Hematopoietic multipotent progenitor cell treated with erythropoietin and hydrocortisone succinate and interleukin-3 and kit ligand, for 6 days (in vitro differentiated cells): ENCODE measurements at regions not wholly inside any gene's neighbourhood (a gene's known extent, or its start where the extent isn't known, plus 50 kb on each side); places are given as distances from the start of the nearest gene placed in this dataset.
A peak's percentile ranks its signal among the peaks of the same experiment; 100 is the strongest.

Experiments
- DNase-seq: peaks from one replicate; pipeline ENCODE4 v3.0.0-alpha.2; 2015

DNA sequence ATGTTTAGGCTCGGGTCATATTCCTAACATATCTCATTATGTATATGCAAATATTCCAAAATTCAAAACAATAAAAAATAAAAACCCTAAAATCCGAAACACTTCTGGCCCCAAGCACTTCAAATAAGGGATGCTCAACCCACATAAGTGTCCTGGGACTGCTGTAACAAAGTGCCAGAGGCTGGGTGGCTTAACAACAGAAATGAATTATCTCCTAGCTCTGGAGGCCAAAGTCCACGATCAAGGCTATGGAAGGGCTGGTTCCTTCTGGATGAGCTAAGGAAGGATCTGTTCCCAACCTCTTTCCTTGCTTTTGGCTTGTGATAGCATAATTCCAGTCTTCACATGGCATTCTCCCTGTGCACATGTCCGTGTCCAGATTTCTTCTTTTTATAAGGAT, 181.6 kb upstream of the NFE2L3 start:
- DNase-seq = no peak

DNA sequence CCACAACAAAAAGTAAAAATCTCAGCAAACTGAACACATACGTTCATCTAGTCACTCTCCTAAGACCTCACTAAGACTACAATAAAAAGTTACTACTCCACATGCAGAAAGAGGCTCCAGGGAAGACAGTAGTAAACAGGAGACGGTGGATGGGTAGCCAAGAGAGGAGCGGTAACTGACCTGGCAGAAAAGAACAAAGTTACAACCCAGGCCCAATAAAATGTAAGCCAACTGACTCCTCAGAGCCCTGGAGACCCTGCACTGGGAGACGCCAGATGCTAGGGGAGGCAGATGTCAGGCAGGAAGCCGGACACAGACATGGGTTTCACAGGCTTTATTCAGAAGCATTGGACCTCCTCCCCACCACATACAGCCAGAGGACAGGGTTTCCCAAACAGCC, 181.1 kb upstream of the NFE2L3 start:
- no peak for DNase-seq

DNA sequence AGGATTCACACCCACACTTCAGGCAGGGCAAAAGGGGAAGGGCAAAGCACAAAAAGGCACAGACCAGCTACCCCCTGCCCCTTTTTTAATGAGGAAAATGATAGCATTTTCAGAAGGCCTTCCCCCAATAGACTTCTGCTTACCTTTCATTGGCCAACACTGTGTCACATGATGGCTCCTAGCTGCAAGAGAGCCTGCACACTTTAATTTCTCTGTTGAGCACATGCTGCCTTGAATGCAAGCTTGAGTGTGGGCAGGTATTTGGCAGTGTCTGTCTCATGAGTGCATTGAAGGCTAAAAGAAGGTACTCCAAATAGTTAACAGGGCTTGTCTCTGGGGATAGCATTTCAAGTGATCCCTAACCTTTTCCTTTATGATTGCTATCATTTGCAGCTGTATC, 175.4 kb upstream of the NFE2L3 start:
- DNase-seq = no peak

DNA sequence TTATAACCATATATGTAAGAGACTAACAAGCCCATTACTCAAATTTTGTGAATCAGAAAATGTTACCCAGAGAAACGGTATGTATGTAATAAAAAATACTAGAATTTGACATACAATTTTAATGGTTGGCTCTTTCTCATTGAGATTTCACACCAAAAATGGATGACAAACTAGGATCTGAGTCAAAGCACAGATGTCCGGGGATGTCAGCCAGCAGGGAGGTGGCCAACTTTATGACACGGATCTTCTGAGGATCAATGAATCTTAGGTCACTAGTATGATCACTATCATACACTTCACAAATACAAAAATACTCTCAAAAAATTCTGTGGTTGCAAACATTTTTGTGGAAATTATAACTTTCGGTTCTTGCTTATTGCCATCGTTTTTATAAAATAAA, 173.5 kb upstream of the NFE2L3 start:
- DNase-seq = no peak

DNA sequence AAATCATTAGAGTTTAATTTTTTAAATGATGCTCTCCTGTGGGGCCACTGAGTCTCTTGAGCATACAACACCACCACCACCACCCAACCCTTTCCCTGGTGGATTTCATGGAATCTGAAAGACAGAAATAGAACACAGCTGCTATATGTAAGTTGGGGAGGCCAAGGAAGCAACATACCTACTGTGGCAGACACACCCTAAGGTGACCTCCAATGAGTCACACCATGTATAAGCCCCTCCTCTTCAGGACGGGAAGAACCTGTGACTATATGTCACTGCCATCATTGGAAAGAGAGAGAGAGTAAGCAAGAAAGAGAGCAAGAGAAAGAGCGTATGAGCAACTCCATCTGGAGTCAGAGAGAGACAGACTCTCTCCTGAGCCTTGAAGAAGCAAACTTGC, 172.4 kb upstream of the NFE2L3 start:
- DNase-seq = no peak

DNA sequence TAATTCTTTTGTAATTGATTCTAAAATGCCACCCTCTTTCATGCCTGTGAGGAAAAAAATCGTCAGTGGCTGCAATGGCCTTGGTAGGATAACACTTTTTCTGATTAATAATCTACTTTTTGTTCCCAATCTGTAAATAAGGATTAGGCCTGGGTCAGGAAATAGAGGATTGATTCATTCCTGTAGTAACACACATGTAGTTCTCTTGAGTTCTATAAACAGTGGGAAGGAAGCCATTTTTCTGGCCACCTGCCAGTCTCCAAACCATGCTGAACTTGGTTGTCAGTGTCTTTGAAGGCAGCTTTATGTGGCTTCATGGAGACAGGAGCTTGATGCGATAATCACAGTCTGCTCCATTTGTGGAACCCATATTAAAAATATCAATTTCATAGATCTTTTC, 169.3 kb upstream of the NFE2L3 start:
- DNase-seq = no peak

DNA sequence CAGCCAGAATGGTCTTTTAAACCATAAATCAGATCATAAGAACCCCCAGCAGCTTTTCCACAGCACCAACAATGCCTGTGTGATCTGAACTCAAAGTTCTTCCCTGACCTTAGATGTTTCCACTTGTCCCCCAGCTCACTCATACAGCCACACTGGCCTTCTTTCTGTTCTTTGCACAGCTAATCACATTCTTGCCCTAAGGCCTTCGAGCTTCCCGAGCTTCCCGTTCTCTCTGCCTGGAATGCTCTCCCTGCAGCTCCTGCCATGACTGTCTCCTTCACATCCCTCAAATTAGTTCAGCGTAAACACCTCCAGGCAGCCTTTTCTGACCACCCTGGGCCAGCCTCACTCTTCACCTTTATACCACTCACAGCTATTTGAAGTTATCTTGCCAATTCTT, 166.8 kb upstream of the NFE2L3 start:
- no peak for DNase-seq

DNA sequence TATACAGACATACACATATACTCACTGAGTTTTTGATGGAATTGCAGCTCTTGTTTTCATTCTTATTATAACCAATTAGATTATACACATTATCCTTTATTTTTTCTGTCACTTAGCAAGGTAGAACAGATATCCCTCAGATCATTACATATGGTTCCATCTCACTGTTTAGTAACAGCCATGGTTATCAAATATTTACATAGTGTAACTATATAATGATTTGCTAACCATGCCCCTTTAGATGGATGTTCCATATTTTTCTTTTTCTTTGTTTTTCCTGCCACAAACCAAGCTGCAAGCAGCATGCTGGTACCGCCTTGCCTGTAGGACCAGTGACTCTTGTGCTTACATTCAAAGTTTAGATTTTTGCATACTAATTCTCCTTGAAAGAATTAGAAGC, 163.4 kb upstream of the NFE2L3 start:
- DNase-seq = no peak

DNA sequence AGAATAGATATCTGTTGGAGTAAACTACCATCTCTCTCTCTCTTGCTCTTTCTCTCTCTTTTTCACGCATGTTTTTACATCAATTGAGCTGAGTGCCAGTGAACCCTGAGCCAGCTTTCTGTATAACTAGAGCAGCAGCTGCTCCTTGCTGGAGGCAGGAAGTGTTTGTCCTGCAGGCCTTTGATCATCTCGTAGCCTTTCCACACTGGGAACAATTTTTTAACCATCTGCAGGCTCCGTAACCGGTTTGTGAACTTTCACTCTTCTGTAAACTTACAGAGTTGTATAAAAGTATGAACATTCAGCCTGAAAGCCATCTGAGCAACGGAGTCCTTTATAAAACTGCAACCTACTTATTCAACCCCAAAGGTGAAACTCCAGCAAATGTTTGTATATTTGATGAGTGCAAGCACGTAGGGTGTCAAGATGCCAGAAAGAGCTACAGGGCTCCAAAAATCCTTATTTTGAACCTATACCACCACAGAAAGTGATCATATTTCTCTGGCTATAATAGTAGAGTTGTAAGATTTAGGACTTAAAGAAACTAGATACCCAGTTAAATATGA, 162.8 kb upstream of the NFE2L3 start:
- DNase-seq = no peak

DNA sequence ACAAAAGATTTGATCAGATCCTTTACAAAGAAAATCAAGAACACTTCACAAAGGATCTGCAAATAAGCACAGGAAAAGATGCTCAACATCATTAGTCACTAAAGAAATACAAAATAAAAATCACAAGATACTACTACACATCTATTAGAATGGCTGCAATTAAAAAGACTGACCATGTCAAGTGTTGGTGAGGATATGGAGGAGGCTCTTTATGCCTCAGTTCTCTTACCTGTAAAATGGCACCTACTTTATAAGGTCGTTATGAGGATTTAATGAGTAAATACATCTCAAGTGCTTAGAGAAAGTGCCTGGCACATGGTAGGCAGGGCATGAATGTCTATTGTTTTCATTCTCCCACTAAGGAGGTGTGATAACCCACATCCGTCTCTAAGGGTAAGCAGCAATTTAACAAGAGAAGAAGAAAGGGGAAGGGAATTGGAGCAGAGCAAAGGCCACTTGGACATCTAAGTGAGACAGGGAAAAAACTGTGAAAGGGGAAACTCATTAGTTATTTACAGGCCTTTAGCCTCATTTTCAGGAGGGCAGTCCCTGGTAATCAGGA, 157.5 kb upstream of the NFE2L3 start:
- DNase-seq = no peak

DNA sequence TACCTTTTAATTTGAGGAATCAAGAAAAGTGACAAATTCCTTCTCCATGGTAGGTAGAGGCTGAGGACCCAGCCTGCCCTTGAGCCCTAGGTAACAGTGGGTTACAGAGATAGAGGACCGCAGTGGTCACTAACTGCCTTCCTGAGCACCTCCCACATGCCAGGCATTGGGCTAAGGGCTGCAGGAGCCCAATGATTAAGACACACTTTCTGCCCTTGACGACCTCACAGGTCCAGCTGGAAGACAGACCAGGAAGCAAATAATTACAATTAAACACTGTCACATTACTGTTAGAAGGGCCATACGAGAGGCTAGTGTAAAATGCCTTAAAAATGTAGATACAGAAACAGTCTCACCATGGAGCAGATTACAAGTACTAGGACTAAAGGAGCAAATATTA, 156.8 kb upstream of the NFE2L3 start:
- no peak for DNase-seq

DNA sequence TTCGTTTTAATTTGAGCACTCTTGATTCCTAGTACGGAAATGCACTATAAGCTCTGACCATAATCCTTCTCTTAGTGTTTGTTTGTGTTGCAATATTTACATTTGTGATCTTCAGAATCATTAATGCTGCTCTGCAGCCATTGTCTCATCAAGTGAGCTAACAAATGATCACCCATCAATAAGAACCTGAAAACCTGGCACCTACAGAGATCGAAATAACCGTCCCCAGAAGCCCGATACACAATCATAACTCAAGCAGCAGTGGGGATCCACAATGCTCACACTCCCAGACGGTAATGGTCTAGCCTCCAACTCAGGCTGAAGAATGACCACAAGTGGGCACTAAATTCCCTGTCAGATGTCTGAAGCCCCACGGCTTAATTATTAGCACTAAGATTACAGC, 156.0 kb upstream of the NFE2L3 start:
- no peak for DNase-seq

DNA sequence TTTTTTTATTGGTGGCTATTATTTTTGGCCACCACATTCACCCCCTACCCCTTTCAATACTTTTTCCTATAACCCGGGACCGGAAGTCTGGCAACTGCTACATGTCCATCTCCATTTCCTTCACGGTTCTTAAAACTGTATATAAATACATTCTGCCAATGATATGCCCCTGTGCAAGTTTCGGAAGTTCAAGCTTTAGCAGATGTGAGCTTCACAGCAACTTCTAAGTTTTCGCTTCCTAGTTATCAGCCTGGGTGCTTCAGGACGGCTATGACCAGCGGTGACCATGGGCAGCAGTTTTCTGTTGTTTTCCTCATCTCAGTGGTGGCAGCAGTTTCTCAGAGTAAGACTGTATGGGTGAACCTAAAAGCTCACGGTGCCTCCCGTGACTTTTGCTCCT, 153.5 kb upstream of the NFE2L3 start:
- DNase-seq = no peak

DNA sequence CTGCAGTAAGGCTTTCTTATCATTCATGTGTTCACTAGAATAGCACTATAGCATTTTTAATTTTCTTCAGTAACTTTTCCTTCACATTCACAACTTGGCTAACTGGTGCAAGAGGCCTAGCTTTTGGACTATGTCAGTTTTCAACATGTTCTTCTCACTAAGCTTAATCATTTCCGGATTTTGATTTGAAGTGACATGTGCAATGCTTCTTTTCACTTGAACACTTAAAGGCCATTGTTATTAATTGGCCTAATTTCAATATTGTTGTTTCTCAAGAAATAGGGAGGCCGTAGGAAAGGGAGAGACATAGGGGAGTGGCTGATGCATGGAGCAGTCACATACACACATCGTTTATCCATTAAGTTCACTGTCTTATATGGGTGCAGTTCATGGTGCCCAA, 151.2 kb upstream of the NFE2L3 start:
- DNase-seq = no peak

DNA sequence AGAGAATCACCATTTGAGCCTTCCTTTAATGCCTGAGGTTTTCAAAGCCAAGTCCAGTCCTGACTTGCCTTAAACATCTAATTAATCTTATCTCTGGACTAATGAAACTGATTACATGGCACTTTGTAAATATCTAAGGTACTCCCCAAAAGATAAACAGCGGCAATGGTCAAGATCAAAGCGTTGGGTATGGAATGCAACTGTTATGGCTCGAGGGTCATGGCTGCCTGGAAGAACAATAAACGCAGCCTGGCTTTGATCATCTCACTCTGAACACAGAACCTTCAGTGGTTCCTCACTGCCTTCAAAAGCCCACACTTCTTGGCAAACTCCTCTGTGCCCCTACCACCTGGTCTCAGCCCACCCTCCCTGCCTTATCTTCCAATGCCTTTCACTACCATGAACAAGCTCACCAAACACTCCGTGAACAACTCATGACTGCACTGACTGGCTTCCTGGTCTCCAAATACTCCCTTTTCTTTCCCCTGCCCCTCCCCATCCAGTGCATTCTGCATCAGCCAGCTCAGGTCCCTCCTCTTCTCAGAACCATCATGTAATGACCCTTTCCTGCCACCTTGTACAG, 150.2 kb upstream of the NFE2L3 start:
- DNase-seq = no peak

DNA sequence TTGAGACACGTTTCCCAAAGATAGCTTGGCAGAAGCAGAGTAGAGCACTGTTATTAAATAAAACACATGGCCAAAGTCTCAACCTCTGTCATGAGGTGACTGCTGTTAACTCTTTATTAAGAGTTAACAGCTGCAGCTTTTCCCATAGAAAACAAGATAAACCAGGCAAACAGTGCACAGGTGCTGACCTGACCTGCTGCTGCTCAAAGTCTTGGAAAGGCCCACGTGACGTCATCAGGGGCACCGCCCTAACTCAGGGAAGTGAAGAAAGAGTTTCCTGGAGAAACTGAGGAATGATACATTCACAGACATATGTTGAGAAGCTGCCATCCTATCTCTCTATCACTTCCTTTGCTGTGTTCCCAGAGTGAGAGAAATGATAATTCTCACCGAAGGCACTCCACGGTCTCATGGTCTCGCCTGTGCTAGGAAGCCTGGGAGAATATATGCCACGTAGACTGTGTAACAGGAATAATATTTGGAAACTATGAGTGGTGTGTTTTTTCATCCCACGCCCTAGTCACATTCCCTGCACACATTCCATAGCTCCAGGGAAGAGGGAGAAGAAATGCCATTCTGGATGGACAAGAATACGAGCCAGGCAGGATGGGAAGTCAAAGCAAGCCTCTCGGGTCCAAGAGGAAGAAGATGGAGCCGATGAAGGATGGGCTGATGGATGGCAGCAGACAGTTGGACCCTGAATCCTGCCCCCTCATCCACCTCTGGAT, 146.2 kb upstream of the NFE2L3 start:
- DNase-seq = no peak

DNA sequence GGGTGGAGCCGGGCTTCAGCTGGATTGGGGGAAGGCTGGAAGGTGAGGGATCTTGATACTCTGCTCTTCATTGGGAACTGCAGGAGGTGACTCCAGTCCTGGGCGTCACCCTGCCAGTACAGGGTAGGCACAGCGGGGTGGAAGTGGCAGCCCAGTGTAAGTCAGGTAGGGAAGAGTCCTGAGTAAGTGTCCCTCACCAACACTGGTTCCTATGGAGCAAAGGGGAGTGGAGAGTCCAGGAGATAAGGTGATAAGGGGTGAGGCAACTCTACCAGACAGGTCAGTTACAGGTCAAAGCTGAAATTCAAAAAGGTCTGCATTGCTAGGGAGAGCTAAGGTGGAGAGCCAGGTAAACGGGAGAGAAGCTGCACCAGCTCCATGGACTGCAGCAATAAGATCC, 145.6 kb upstream of the NFE2L3 start:
- DNase-seq = no peak

DNA sequence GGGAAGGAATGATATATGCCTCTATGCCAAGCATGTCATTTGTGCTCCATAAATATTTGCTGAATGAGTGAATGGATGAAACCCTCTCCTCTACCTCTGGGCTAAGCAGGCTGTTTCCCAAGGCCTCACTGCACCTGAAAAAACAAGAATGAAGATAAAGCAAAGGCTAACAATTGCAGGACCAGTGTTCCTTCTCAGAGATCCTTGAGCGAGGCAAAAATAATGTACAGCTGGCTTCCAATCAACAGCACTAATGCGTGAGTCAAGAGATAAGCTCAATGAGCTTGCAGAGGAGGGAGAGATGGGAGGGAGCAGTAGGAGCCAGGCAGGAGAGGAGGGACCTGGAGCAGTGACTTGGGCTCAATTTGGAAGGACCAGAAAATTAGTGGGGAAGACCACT, 144.5 kb upstream of the NFE2L3 start:
- DNase-seq = no peak

DNA sequence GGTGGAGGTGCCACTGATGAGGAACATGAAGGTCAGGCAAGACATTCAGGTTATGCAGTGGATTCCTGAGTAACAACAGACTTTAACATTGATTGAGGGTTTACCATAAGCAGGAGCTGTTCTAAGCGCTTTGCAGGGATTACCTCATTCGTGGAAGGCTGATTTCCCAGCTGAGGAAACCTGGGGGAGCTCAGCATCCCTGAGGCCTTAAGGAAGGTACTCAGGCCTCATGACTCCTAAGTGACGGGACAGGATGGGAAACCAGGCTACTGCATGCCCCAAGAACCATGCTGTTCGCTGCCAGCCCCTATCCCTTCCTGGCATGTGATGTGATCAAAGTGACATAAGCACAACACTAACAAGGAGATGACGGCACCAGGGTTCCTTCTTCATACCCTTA, 143.6 kb upstream of the NFE2L3 start:
- DNase-seq = no peak

DNA sequence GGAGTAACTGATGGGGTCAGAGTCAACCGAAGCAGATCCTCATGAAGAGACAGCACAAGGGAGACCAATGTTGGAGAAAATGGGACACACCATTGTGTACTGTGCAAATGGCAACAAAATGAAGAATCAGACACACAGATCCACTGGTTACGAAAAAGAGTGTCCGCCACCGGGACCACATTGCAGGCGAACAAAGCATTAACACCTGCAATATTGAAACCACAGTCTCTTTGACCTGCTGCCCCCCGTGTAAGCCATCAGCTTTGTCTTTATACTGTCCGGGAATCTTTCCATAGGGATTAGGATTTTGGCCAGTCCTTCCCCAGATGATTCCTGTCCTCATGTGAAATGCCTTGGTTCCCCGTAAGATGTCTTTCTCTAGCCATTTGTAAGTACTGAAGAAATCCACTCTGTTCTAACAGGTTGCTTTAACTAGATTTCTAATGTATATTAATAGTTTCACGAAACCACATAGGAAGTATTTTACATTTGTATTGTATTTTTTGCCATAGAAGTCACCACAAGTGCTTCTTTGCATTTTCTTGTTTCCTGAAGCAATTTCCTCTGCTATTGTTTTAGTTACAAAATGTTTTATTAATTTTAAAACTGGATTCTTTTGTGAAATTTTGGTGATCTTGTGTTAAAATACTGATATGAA, 140.8 kb upstream of the NFE2L3 start:
- no peak for DNase-seq

DNA sequence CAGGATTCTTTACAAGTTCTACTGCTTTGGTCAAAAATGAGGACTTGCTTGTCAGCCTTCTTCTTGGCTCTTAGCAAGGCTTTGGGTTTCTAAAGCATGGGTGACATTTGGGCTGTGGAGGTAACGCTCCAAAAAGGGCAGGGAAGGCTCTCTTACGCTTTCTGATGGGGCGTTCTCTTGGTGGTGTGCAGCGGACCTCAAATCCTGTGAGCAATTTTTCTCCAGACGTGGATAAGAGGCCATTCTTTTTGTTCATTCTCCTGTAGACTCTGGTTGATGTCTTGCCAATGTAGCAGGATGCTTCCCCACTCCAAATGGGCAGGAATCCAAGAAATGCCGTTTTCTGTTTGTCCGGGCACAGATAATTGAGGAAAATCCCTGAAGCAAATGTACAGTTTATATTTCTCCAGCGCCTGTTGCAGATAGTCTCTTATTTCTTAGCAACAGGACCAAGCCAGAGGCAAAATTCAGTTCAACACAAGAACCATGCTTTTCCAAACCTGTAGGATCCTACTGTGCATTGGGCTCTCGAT, 138.4 kb upstream of the NFE2L3 start:
- DNase-seq = peak; percentile 2

DNA sequence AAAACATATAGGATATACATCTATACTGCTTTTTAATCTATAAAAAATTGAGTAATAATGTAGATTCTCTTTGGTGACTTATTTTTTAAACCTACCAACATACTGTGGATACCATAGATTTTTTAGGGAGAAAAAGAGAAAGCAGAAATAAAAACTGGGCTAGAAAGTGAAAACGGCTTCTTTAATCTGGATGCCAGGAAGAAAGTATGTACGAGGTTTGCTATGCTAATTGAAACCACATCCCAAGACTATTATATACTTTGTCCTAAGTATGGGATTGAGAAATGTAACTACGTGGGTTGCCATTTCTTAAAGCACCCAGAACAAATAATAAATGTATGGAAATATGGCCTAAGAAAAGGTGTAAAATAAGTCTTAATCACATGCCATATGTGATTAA, 129.0 kb upstream of the NFE2L3 start:
- no peak for DNase-seq

DNA sequence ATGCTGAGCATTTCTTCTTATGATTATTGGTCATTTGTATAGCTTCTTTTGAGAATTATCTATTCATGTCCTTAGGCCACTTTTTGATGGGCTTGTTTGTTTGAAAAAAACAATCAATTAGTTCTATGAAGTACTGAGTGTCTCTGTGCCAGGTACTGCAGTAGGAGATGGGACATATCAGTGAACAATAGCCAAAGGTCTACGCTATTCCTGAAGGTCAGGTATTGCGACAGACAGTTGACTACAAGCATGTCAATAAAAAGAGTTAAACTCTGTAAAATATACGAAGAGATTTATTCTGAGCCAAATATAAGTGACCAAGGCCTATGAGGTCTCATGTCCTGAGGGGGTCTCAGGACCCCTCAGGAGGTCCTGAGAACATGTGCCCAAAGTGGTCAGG, 122.1 kb upstream of the NFE2L3 start:
- no peak for DNase-seq

DNA sequence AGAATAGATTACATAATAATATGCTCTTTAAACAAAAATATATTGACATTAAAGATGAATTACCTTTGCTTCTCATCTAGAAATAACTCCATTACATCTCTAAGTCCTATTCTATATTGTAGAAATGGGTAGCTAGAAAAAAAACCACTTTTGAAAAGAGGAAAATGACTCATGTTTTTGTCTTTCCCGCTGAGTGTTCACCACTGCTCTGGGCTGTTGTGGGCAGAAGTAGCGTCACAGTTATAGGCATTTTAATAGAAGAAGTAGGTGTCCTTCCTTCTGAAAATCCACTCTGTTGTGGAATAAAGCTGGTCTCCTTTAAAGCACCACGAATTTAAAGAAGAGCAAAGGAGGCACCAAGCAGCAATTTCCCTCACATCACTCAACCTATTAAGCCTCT, 117.6 kb upstream of the NFE2L3 start:
- DNase-seq = no peak
